Inferior parietal cortex (tissue), 1 donor: ENCODE measurements at regions not wholly inside any gene's neighbourhood (a gene's known extent, or its start where the extent isn't known, plus 50 kb on each side); places are given as distances from the start of the nearest gene placed in this dataset.
"Not testable (repeated sequence)": the region's sequence is repeated elsewhere in the genome, so short reads cannot be mapped to it uniquely, and the experiment has no call there.

Experiments
- DNase-seq: peaks from one replicate; pipeline ENCODE4 v3.0.0-alpha.2; 2016; ENCODE audit errors: extremely low spot score

- DNase-seq: not testable (repeated sequence)
These were observed 167.2 kb downstream of the BCL2L11 start for GRCh38 chr2:111287646-111288568.

- not testable (repeated sequence) for DNase-seq
These were observed 169.7 kb downstream of the BCL2L11 start for GRCh38 chr2:111290370-111290769.

GRCh38 chr2:111291566-111291965 is 170.9 kb downstream of the BCL2L11 start:
- DNase-seq: not testable (repeated sequence)

- DNase-seq: not testable (repeated sequence)
These were observed 171.7 kb downstream of the BCL2L11 start for GRCh38 chr2:111292232-111292968.

GRCh38 chr2:111294699-111295098 is 174.0 kb downstream of the BCL2L11 start:
- not testable (repeated sequence) for DNase-seq

GRCh38 chr2:111296122-111296804 is 175.5 kb downstream of the BCL2L11 start:
- not testable (repeated sequence) for DNase-seq

GRCh38 chr2:111297128-111297527 is 176.4 kb downstream of the BCL2L11 start:
- DNase-seq: not testable (repeated sequence)

- DNase-seq: not testable (repeated sequence)
These were observed 178.2 kb downstream of the BCL2L11 start for GRCh38 chr2:111298927-111299326.

GRCh38 chr2:111299635-111300034 is 178.9 kb downstream of the BCL2L11 start:
- not testable (repeated sequence) for DNase-seq

- not testable (repeated sequence) for DNase-seq
These were observed 181.0 kb downstream of the BCL2L11 start for GRCh38 chr2:111301677-111302076.

GRCh38 chr2:111302397-111303218 is 181.9 kb downstream of the BCL2L11 start:
- DNase-seq: not testable (repeated sequence)

GRCh38 chr2:111307302-111307701 is 186.6 kb downstream of the BCL2L11 start:
- not testable (repeated sequence) for DNase-seq

- not testable (repeated sequence) for DNase-seq
These were observed 188.7 kb downstream of the BCL2L11 start for GRCh38 chr2:111309231-111310075.

- not testable (repeated sequence) for DNase-seq
These were observed 189.7 kb downstream of the BCL2L11 start for GRCh38 chr2:111310395-111310794.

- not testable (repeated sequence) for DNase-seq
These were observed 190.9 kb downstream of the BCL2L11 start for GRCh38 chr2:111311568-111311967.

- DNase-seq: peak; percentile 20
These were observed 192.3 kb downstream of the BCL2L11 start for GRCh38 chr2:111312897-111313607.

GRCh38 chr2:111313711-111314110 is 193.0 kb downstream of the BCL2L11 start:
- DNase-seq: not testable (repeated sequence)

- not testable (repeated sequence) for DNase-seq
These were observed 194.6 kb downstream of the BCL2L11 start for GRCh38 chr2:111315188-111315917.
